Endothelial cell of umbilical vein (primary cell): ENCODE measurements at regions not wholly inside any gene's neighbourhood (a gene's known extent, or its start where the extent isn't known, plus 50 kb on each side); places are given as distances from the start of the nearest gene placed in this dataset.

Experiments used
- BruUV-seq: library from RNA; stranded (reverse); fragments of 400-500 nt; replicated peaks from 2 replicates; lab custom pipeline; 2021; lab: Mats Ljungman, UMichigan
- CTCF ChIA-PET: fragments of 300-600, 350-600 bp; sonication (Branson Sonifier 250); formaldehyde crosslinking; loops from one replicate; lab custom pipeline; 2021; ENCODE audit warnings: antibody characterized with exemption, inconsistent platforms; lab: Charles Lee
- POLR2A ChIA-PET: fragments of 300-600, 350-600 bp; sonication (Branson Sonifier 250); formaldehyde crosslinking; loops from one replicate; lab custom pipeline; 2021; ENCODE audit warnings: antibody characterized with exemption, inconsistent platforms; lab: Charles Lee
- DNase-seq: peaks from one replicate; pipeline ENCODE4 v3.0.0-alpha.2; 2011; ENCODE audit warnings: low read depth, low spot score
- FAIRE-seq: peaks from 2 replicates; lab custom pipeline; 2011; peaks lifted over from hg19 to GRCh38; lab: Jason Lieb, UNC
- H2AFZ ChIP-seq: 2 replicates; pipeline ENCODE4 v1.6.0; 2012; ENCODE audit warnings: low read depth, low read length, control low read depth, inconsistent platforms
- H3K27ac ChIP-seq: 2 replicates; pipeline ENCODE4 v1.5.1; 2011; ENCODE audit warnings: low read depth, mild to moderate bottlenecking, control low read depth, low read length, moderate library complexity; ENCODE audit not compliant: insufficient read depth
- H3K27me3 ChIP-seq, 2 experiments: 2 replicates each; pipeline versions ENCODE4 v1.6.0 to v1.6.1; 2011; ENCODE audit warnings: low read length in 2 of 2, mixed read lengths in 1 of 2; ENCODE audit not compliant: control insufficient read depth in 2 of 2, insufficient read depth in 2 of 2
- H3K36me3 ChIP-seq, 2 experiments: 2 replicates in 1 of 2; 3 replicates in 1 of 2; pipeline ENCODE4 v1.5.1; 2011; ENCODE audit warnings: low read length in 2 of 2, mild to moderate bottlenecking in 1 of 2, moderate library complexity in 1 of 2; ENCODE audit not compliant: control insufficient read depth in 2 of 2, insufficient read depth in 2 of 2; ENCODE audit errors: extremely low read depth in 1 of 2
- H3K4me1 ChIP-seq: 3 replicates; pipeline ENCODE4 v1.5.1; 2011; ENCODE audit warnings: mild to moderate bottlenecking, low read length; ENCODE audit not compliant: control insufficient read depth, insufficient read depth; ENCODE audit errors: extremely low read depth
- H3K4me2 ChIP-seq: 2 replicates; pipeline ENCODE4 v1.6.1; 2011; ENCODE audit warnings: low read length, control low read depth, mixed read lengths; ENCODE audit not compliant: insufficient read depth
- H3K4me3 ChIP-seq, 3 experiments: fragments of 200-600 bp in 1 of 3; sonication (generic), shearing (Covaris generic) in 1 of 3; replicated peaks in 1 of 3; 2 replicates each; pipeline ENCODE4 v1.5.1; 2011 to 2016; ENCODE audit warnings: control low read depth in 3 of 3, low read length in 3 of 3, mild to moderate bottlenecking in 2 of 3, inconsistent platforms in 1 of 3, low read depth in 1 of 3, moderate library complexity in 1 of 3; ENCODE audit not compliant: insufficient read depth in 1 of 3
- H3K79me2 ChIP-seq: 2 replicates; pipeline ENCODE4 v1.6.0; 2012; ENCODE audit warnings: low read length, inconsistent platforms; ENCODE audit not compliant: control insufficient read depth, insufficient read depth
- H3K9ac ChIP-seq: replicated peaks from 2 replicates; pipeline ENCODE3; 2011; ENCODE audit warnings: low read length, control low read depth; ENCODE audit not compliant: insufficient read depth; ENCODE audit errors: extremely low read depth
- H3K9me1 ChIP-seq: replicated peaks from 3 replicates; pipeline ENCODE4 v1.6.0; 2011; ENCODE audit warnings: mild to moderate bottlenecking, low read length; ENCODE audit not compliant: control insufficient read depth, insufficient read depth; ENCODE audit errors: extremely low read depth
- H3K9me3 ChIP-seq: replicated peaks from 2 replicates; pipeline ENCODE4 v1.5.1; 2012; ENCODE audit warnings: low read length, inconsistent platforms; ENCODE audit not compliant: control insufficient read depth, insufficient read depth
- H4K20me1 ChIP-seq: replicated peaks from 2 replicates; pipeline ENCODE3; 2011; ENCODE audit warnings: mild to moderate bottlenecking, low read length; ENCODE audit not compliant: control insufficient read depth, insufficient read depth; ENCODE audit errors: extremely low read depth
- FOS ChIP-seq: IDR thresholded peaks from 2 replicates; pipeline ENCODE4 v1.6.1; 2011; ENCODE audit warnings: mild to moderate bottlenecking, low read length, moderate library complexity, borderline replicate concordance; ENCODE audit not compliant: insufficient read depth
- GATA2 ChIP-seq: IDR thresholded peaks from 2 replicates; pipeline ENCODE4 v1.7.0; 2011; ENCODE audit warnings: low read depth, mild to moderate bottlenecking, moderate library complexity, mixed read lengths, low read length; ENCODE audit not compliant: insufficient read length, insufficient read depth
- JUN ChIP-seq: IDR thresholded peaks from 2 replicates; pipeline ENCODE4 v1.6.1; 2011; ENCODE audit warnings: borderline replicate concordance, low read depth; ENCODE audit not compliant: insufficient read length, insufficient read depth
- MYC ChIP-seq: IDR thresholded peaks from one replicate; pipeline ENCODE4 v1.6.1; 2011; ENCODE audit warnings: mild to moderate bottlenecking, low read depth, low read length
- POLR2A ChIP-seq: IDR thresholded peaks from 2 replicates; pipeline ENCODE4 v1.6.1; 2012; ENCODE audit warnings: low read depth, mild to moderate bottlenecking, control low read depth, low read length
- POLR2AphosphoS5 ChIP-seq: IDR thresholded peaks from 2 replicates; pipeline ENCODE4 v1.6.1; 2012; ENCODE audit warnings: low read depth, mild to moderate bottlenecking, control low read depth, low read length, moderate library complexity; ENCODE audit not compliant: insufficient read depth
- dilution Hi-C: fragments of 300-500 bp; cut with MboI; formaldehyde crosslinking; loops from one replicate; pipeline ENCODE4 v1.15.0; 2019; ENCODE audit warnings: low sequenced_read_pairs; ENCODE audit not compliant: extremely low pct_ligation_motif_present
- intact Hi-C: fragments of 100-400 bp; cut with micrococcal nuclease; formaldehyde crosslinking; loops from one replicate; pipeline ENCODE4 v1.10.0; 2022
- TF ChIP-seq, protein P1 (sequence below): IDR thresholded peaks from 2 replicates; pipeline ENCODE4 v1.6.1; 2011; ENCODE audit not compliant: insufficient read depth, insufficient read length
- TF ChIP-seq, protein P2 (sequence below), 2 donors: IDR thresholded peaks; 1 replicate in 1 of 2; 2 replicates in 1 of 2; pipeline ENCODE4 v1.5.1; 2011; ENCODE audit warnings: low read length in 2 of 2, mild to moderate bottlenecking in 2 of 2, moderate library complexity in 2 of 2, control low read depth in 1 of 2, inconsistent platforms in 1 of 2, low read depth in 1 of 2; ENCODE audit not compliant: insufficient read depth in 1 of 2; ENCODE audit errors: extremely low read depth in 1 of 2

DNA sequence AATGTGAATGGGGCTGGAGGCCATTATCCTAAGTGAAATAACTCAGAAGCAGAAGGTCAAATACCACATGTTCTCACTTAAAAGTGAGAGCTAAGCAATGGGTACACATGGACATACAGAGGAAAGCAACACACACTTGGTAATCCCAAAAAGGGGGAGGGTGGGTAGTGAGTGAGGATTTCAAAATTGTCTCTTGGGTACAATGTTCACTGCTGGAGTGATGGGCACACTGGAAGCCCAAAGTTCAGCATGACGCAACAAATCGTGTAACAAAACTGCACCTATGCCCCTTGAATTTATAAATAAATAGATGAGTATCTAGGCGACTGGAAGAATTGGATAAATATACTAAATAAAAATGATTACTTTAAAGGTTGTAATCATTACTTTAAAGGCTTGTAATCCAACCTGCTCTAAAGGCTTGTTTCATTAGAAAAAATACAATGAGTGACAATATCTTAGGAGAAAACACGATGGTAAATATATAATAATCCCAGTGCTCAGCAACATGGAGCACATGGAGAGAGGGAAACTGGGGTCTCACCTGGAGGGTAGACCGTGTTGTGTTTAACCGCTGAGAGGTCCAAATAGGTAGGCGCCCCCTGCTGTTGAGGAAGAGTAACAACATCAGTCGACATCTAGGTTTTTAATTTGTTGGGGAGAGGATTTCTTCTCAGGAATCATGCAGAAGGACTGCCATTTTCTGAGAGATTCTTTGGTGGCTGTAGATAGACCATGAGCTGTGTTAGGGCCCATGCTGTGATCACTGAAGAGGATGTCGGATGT lies 78.5 kb upstream of the ROBO1 start:
- no peak overlapping the region for H3K4me2 ChIP-seq
- no peaks in the 10 kb centered on the region for H3K27me3 ChIP-seq
- no peaks in the 10 kb centered on the region for H3K36me3 ChIP-seq
- CTCF ChIA-PET, result no interaction called here
- H3K9me3 ChIP-seq, result no peaks in the 10 kb centered on the region
- BruUV-seq, result no TSS peak
- H3K9ac ChIP-seq, result no peak overlapping the region
- intact Hi-C loops, result loop anchor here (10.0 kb wide), 1 partner anchor 138 kb away; no protein-coding TSS in a partner anchor
- POLR2A ChIA-PET, result no interaction called here
- no peaks in the 10 kb centered on the region for H3K79me2 ChIP-seq
- dilution Hi-C loops, result no loop called here
- no peak overlapping the region for H2AFZ ChIP-seq
- H3K4me1 ChIP-seq, result peaks cover 22% of the 10 kb centered on the region
- DNase-seq, result no peak
- TF ChIP-seq FOS, result no peak
- TF ChIP-seq, protein P1, sequence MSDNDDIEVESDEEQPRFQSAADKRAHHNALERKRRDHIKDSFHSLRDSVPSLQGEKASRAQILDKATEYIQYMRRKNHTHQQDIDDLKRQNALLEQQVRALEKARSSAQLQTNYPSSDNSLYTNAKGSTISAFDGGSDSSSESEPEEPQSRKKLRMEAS, result no peak
- TF ChIP-seq POLR2AphosphoS5, result no peak
- TF ChIP-seq, protein P2, sequence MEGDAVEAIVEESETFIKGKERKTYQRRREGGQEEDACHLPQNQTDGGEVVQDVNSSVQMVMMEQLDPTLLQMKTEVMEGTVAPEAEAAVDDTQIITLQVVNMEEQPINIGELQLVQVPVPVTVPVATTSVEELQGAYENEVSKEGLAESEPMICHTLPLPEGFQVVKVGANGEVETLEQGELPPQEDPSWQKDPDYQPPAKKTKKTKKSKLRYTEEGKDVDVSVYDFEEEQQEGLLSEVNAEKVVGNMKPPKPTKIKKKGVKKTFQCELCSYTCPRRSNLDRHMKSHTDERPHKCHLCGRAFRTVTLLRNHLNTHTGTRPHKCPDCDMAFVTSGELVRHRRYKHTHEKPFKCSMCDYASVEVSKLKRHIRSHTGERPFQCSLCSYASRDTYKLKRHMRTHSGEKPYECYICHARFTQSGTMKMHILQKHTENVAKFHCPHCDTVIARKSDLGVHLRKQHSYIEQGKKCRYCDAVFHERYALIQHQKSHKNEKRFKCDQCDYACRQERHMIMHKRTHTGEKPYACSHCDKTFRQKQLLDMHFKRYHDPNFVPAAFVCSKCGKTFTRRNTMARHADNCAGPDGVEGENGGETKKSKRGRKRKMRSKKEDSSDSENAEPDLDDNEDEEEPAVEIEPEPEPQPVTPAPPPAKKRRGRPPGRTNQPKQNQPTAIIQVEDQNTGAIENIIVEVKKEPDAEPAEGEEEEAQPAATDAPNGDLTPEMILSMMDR (IDR thresholded peaks at IDR 0.05; ENCODE audit: extremely low read depth in 1 of 2, insufficient read depth in 1 of 2, low read depth in 1 of 2, low read length in 2 of 2), result peak; percentile 17 to 18
- TF ChIP-seq MYC, result no peak
- no peak for TF ChIP-seq JUN
- TF ChIP-seq GATA2, result no peak
- TF ChIP-seq POLR2A, result no peak
- H3K27ac ChIP-seq, result no peak overlapping the region
- no peak for FAIRE-seq
- no peaks in the 10 kb centered on the region for H3K9me1 ChIP-seq
- no peaks in the 10 kb centered on the region for H4K20me1 ChIP-seq
- H3K4me3 ChIP-seq, result no peak overlapping the region
